ENCODE measurements at regions not wholly inside any gene's neighbourhood (a gene's known extent, or its start where the extent isn't known, plus 50 kb on each side); places are given as distances from the start of the nearest gene placed in this dataset.

GRCh38 chr2:156219491-156220100 is 112.9 kb downstream of the NR4A2 start:
- H3K4me3 ChIP-seq (ENCODE audit: control insufficient read depth, low read depth, low read length): no peak overlapping the region
- no peak for DNase-seq (ENCODE audit: low read depth)
- TF ChIP-seq CTCF (IDR thresholded peaks at IDR 0.05; ENCODE audit: control insufficient read depth, insufficient read depth, low read depth, low read length, missing control alignments): no peak

GRCh38 chr2:156215656-156216055 is 116.9 kb downstream of the NR4A2 start:
- DNase-seq (ENCODE audit: low read depth): no peak
- TF ChIP-seq CTCF (IDR thresholded peaks at IDR 0.05; ENCODE audit: control insufficient read depth, insufficient read depth, low read depth, low read length, missing control alignments): no peak
- no peak overlapping the region for H3K4me3 ChIP-seq (ENCODE audit: control insufficient read depth, low read depth, low read length)

DNA sequence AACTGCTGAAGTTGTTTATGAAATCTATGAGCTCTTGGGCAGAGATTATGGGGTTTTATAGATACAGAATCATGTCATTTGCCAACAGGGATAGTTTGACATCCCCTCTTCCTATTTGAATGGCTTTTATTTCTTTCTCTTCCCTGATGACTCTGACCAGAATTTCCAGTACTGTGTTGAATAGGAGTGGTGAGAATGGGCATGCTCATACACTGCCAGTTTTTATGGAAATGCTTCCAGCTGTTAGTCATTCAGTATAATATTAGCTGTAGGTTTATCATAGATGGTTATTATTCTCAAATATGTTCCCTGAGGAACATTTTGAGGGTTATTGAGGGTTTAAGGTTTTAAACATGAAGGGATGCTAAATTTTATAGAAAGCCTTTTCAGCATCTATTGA is 121.2 kb downstream of the NR4A2 start:
- TF ChIP-seq CTCF (IDR thresholded peaks at IDR 0.05; ENCODE audit: control insufficient read depth, insufficient read depth, low read depth, low read length, missing control alignments): no peak
- no peak for DNase-seq (ENCODE audit: low read depth)
- no peak overlapping the region for H3K4me3 ChIP-seq (ENCODE audit: control insufficient read depth, low read depth, low read length)

DNA sequence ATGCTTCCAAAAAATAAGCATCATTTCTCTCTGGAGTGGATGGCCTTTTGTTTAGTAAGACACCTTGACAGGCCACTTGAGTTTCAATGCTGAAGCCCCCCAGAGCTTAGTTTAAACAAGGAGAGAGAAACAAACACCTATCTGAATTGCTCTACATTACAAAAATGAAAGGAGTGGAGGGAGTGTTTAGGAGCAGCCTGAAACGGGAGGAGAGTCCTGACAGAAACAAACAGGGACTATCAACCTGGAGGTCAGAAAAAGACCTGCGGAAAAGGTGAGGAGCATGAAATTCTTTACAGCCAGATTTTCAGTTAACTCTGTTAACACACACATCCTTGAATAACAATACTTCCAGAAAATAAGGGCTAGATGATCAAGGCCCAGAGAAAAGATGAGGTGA is 126.2 kb downstream of the NR4A2 start:
- no peak overlapping the region for H3K4me3 ChIP-seq (ENCODE audit: control insufficient read depth, low read depth, low read length)
- no peak for TF ChIP-seq CTCF (IDR thresholded peaks at IDR 0.05; ENCODE audit: control insufficient read depth, insufficient read depth, low read depth, low read length, missing control alignments)
- DNase-seq (ENCODE audit: low read depth): no peak

- no peak for TF ChIP-seq CTCF (IDR thresholded peaks at IDR 0.05; ENCODE audit: control insufficient read depth, insufficient read depth, low read depth, low read length, missing control alignments)
- H3K4me3 ChIP-seq (ENCODE audit: control insufficient read depth, low read depth, low read length): no peak overlapping the region
- DNase-seq (ENCODE audit: low read depth): no peak
These were observed 132.9 kb downstream of the NR4A2 start for GRCh38 chr2:156199588-156199987.

- no peak for DNase-seq (ENCODE audit: low read depth)
- TF ChIP-seq CTCF (IDR thresholded peaks at IDR 0.05; ENCODE audit: control insufficient read depth, insufficient read depth, low read depth, low read length, missing control alignments): no peak
- no peak overlapping the region for H3K4me3 ChIP-seq (ENCODE audit: control insufficient read depth, low read depth, low read length)
These were observed 136.5 kb downstream of the NR4A2 start for GRCh38 chr2:156196031-156196430.

DNA sequence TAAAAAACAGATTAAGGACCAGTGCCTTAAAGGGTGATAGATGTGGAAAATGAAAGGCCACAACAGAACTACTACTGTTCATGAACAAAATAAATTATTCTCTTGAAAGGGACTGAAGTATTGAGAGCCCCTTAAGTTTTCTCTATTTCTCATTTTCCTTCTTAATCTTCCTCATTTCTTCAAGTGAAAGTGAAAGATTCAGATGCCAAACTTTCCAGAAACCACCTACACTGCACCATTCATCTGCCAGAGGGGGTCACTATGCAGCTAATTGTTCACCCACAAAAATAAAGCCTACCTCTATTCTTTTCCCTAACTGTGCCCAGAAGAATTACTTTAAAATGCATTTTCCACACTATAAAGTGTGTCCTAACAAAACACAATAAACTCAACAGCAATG is 140.1 kb downstream of the NR4A2 start:
- H3K4me3 ChIP-seq (ENCODE audit: control insufficient read depth, low read depth, low read length): no peak overlapping the region
- TF ChIP-seq CTCF (IDR thresholded peaks at IDR 0.05; ENCODE audit: control insufficient read depth, insufficient read depth, low read depth, low read length, missing control alignments): peak; percentile 15
- no peak for DNase-seq (ENCODE audit: low read depth)

Measured in AG09309 (cell line).